GM19035 (cell line): ENCODE measurements at regions not wholly inside any gene's neighbourhood (a gene's known extent, or its start where the extent isn't known, plus 50 kb on each side); places are given as distances from the start of the nearest gene placed in this dataset.
"Not testable (repeated sequence)": the region's sequence is repeated elsewhere in the genome, so short reads cannot be mapped to it uniquely, and the experiment has no call there.

ENCODE experiments used
- ATAC-seq: cut with Tn5 transposase; IDR thresholded peaks from one replicate; pipeline ENCODE4 v1.9.1; 2021; ENCODE audit not compliant: unreplicated experiment

GRCh38 chr17:21470422-21470821 lies 94.3 kb downstream of the KCNJ12 start:
- ATAC-seq, result not testable (repeated sequence)

- ATAC-seq, result no peak
These were observed 94.7 kb downstream of the KCNJ12 start for GRCh38 chr17:21470861-21471260.

- no peak for ATAC-seq
These were observed 98.7 kb downstream of the KCNJ12 start for GRCh38 chr17:21474815-21475214.

- no peak for ATAC-seq
These were observed 99.4 kb downstream of the KCNJ12 start for GRCh38 chr17:21475571-21475970.

GRCh38 chr17:21476867-21477266 lies 100.7 kb downstream of the KCNJ12 start:
- no peak for ATAC-seq

- ATAC-seq, result no peak
These were observed 106.2 kb downstream of the KCNJ12 start for GRCh38 chr17:21482189-21482865.

- not testable (repeated sequence) for ATAC-seq
These were observed 111.9 kb downstream of the KCNJ12 start for GRCh38 chr17:21488043-21488442.

GRCh38 chr17:21493993-21494392 lies 117.8 kb downstream of the KCNJ12 start:
- no peak for ATAC-seq

GRCh38 chr17:21495281-21495680 lies 119.1 kb downstream of the KCNJ12 start:
- ATAC-seq, result no peak

GRCh38 chr17:21500064-21500463 lies 123.9 kb downstream of the KCNJ12 start:
- no peak for ATAC-seq

GRCh38 chr17:21501927-21502700 lies 126.0 kb downstream of the KCNJ12 start:
- ATAC-seq, result not testable (repeated sequence)

GRCh38 chr17:21505819-21506815 lies 130.0 kb downstream of the KCNJ12 start:
- no peak for ATAC-seq

GRCh38 chr17:21507806-21508205 lies 131.6 kb downstream of the KCNJ12 start:
- ATAC-seq, result not testable (repeated sequence)

- no peak for ATAC-seq
These were observed 132.1 kb downstream of the KCNJ12 start for GRCh38 chr17:21508211-21508610.

- ATAC-seq, result not testable (repeated sequence)
These were observed 133.2 kb downstream of the KCNJ12 start for GRCh38 chr17:21509356-21509755.

GRCh38 chr17:21510686-21511362 lies 134.7 kb downstream of the KCNJ12 start:
- ATAC-seq, result no peak

- no peak for ATAC-seq
These were observed 135.4 kb downstream of the KCNJ12 start for GRCh38 chr17:21511363-21512195.

GRCh38 chr17:21512307-21513011 lies 136.3 kb downstream of the KCNJ12 start:
- ATAC-seq, result no peak

GRCh38 chr17:21513012-21513570 lies 136.9 kb downstream of the KCNJ12 start:
- ATAC-seq, result no peak
